Thymus (tissue), 11 donors: ENCODE measurements at regions not wholly inside any gene's neighbourhood (a gene's known extent, or its start where the extent isn't known, plus 50 kb on each side); places are given as distances from the start of the nearest gene placed in this dataset.

Experiments used
- DNase-seq, 9 donors: peaks; one replicate each; pipeline ENCODE4 v3.0.0-alpha.2; 2013; ENCODE audit warnings: low spot score in 9 of 9, low read depth in 6 of 9, missing footprints in 1 of 9
- H3K27ac ChIP-seq, 2 donors: one replicate each; pipeline ENCODE4 v1.5.1; 2013; ENCODE audit warnings: control low read depth in 1 of 2, low read depth in 1 of 2, low read length in 1 of 2, mild to moderate bottlenecking in 1 of 2, moderate library complexity in 1 of 2
- H3K27me3 ChIP-seq, 2 donors: one replicate each; pipeline ENCODE4 v1.5.1; 2013; ENCODE audit warnings: low read length in 1 of 2; ENCODE audit not compliant: control insufficient read depth in 2 of 2, insufficient read depth in 1 of 2
- H3K36me3 ChIP-seq, 2 donors: one replicate each; pipeline ENCODE4 v1.5.1; 2013; ENCODE audit warnings: low read length in 1 of 2, mild to moderate bottlenecking in 1 of 2, moderate library complexity in 1 of 2; ENCODE audit not compliant: control insufficient read depth in 2 of 2, insufficient read depth in 2 of 2
- H3K4me1 ChIP-seq, 2 donors: one replicate each; pipeline ENCODE4 v1.5.1; 2013; ENCODE audit warnings: low read length in 2 of 2; ENCODE audit not compliant: control insufficient read depth in 2 of 2, insufficient read depth in 2 of 2
- H3K4me3 ChIP-seq, 2 donors: one replicate each; pipeline ENCODE4 v1.5.1; 2013; ENCODE audit warnings: low read length in 2 of 2, control low read depth in 1 of 2, mild to moderate bottlenecking in 1 of 2
- H3K9me3 ChIP-seq, 2 donors: one replicate each; pipeline ENCODE4 v1.5.1; 2013; ENCODE audit warnings: low read length in 1 of 2, mild to moderate bottlenecking in 1 of 2; ENCODE audit not compliant: control insufficient read depth in 2 of 2, insufficient read depth in 1 of 2
- WGBS: extraction: QIAGEN DNeasy Blood & Tissue Kit; methylation state at CpG from one replicate; pipeline ENCODE4 v1.1.7; 2013; 5-methylcytosine and 5-hydroxymethylcytosine counted together
- donor health status: healthy.

GRCh38 chr18:30381826-30382225, 660.7 kb downstream of the DSC3 start:
- Histone ChIP-seq H3K27ac (no peak overlapping the region), H3K36me3 (no peaks in the 10 kb centered on the region), H3K27me3 (no peaks in the 10 kb centered on the region), H3K4me3 (no peak overlapping the region), H3K4me1 (no peaks in the 10 kb centered on the region), H3K9me3 (no peaks in the 10 kb centered on the region)
- DNase-seq: no peak
- WGBS: 95% methylated on average over 2 of the region's 2 CpGs

- Histone ChIP-seq H3K4me3 (no peak overlapping the region), H3K36me3 (no peaks in the 10 kb centered on the region), H3K27ac (no peak overlapping the region), H3K27me3 (no peaks in the 10 kb centered on the region), H3K4me1 (no peaks in the 10 kb centered on the region), H3K9me3 (no peaks in the 10 kb centered on the region)
- 86% methylated on average over 1 of the region's 1 CpG for WGBS
- no peak for DNase-seq
Observed at GRCh38 chr18:30378097-30378496, 664.4 kb downstream of the DSC3 start.

GRCh38 chr18:30376515-30376914, 666.0 kb downstream of the DSC3 start:
- Histone ChIP-seq H3K27ac (no peak overlapping the region), H3K4me1 (no peaks in the 10 kb centered on the region), H3K27me3 (no peaks in the 10 kb centered on the region), H3K36me3 (no peaks in the 10 kb centered on the region), H3K9me3 (no peaks in the 10 kb centered on the region), H3K4me3 (no peak overlapping the region)
- 73% methylated on average over 4 of the region's 4 CpGs for WGBS
- no peak for DNase-seq

GRCh38 chr18:30361864-30362540, 680.5 kb downstream of the DSC3 start:
- DNase-seq: no peak
- H3K27ac ChIP-seq: no peak overlapping the region
- no peaks in the 10 kb centered on the region for H3K9me3 ChIP-seq
- no peaks in the 10 kb centered on the region for H3K4me1 ChIP-seq
- no peaks in the 10 kb centered on the region for H3K27me3 ChIP-seq
- WGBS: 95% methylated on average over 11 of the region's 11 CpGs
- H3K36me3 ChIP-seq: no peaks in the 10 kb centered on the region
- no peak overlapping the region for H3K4me3 ChIP-seq

GRCh38 chr18:30359521-30359920, 683.0 kb downstream of the DSC3 start:
- no peak for DNase-seq
- Histone ChIP-seq H3K4me1 (no peaks in the 10 kb centered on the region), H3K4me3 (no peak overlapping the region), H3K36me3 (no peaks in the 10 kb centered on the region), H3K9me3 (no peaks in the 10 kb centered on the region), H3K27me3 (no peaks in the 10 kb centered on the region), H3K27ac (no peak overlapping the region)
- 71% methylated on average over 3 of the region's 3 CpGs for WGBS

- Histone ChIP-seq H3K4me3 (no peak overlapping the region), H3K27me3 (no peaks in the 10 kb centered on the region), H3K36me3 (no peaks in the 10 kb centered on the region), H3K4me1 (no peaks in the 10 kb centered on the region), H3K9me3 (peaks cover 0 to under 1% of the 10 kb centered on the region in 2 donors), H3K27ac (no peak overlapping the region)
- no peak for DNase-seq
Observed at GRCh38 chr18:30358555-30358954, 684.0 kb downstream of the DSC3 start.

- DNase-seq: no peak
- no peaks in the 10 kb centered on the region for H3K27me3 ChIP-seq
- peaks cover 0 to 6% of the 10 kb centered on the region in 2 donors for H3K9me3 ChIP-seq
- 97% methylated on average over 20 of the region's 20 CpGs for WGBS
- no peaks in the 10 kb centered on the region for H3K36me3 ChIP-seq
- no peak overlapping the region for H3K27ac ChIP-seq
- no peaks in the 10 kb centered on the region for H3K4me1 ChIP-seq
- H3K4me3 ChIP-seq: no peak overlapping the region
Observed at GRCh38 chr18:30352551-30353168, 689.9 kb downstream of the DSC3 start.

GRCh38 chr18:30350263-30350662, 692.3 kb downstream of the DSC3 start:
- DNase-seq: no peak
- H3K27ac ChIP-seq: no peak overlapping the region
- H3K4me3 ChIP-seq: no peak overlapping the region
- no peaks in the 10 kb centered on the region for H3K4me1 ChIP-seq
- WGBS: 87% methylated on average over 1 of the region's 1 CpG
- no peaks in the 10 kb centered on the region for H3K36me3 ChIP-seq
- H3K9me3 ChIP-seq: peaks cover 0 to 10% of the 10 kb centered on the region in 2 donors
- no peaks in the 10 kb centered on the region for H3K27me3 ChIP-seq

GRCh38 chr18:30343090-30343489, 699.5 kb downstream of the DSC3 start:
- Histone ChIP-seq H3K4me3 (no peak overlapping the region), H3K36me3 (no peaks in the 10 kb centered on the region), H3K4me1 (no peaks in the 10 kb centered on the region), H3K27me3 (no peaks in the 10 kb centered on the region), H3K9me3 (peaks cover 0 to 6% of the 10 kb centered on the region in 2 donors), H3K27ac (no peak overlapping the region)
- WGBS: 89% methylated on average over 2 of the region's 2 CpGs
- no peak for DNase-seq
